Stomach smooth muscle (tissue), 2 donors: ENCODE measurements at regions not wholly inside any gene's neighbourhood (a gene's known extent, or its start where the extent isn't known, plus 50 kb on each side); places are given as distances from the start of the nearest gene placed in this dataset.

Experiments
- H3K27ac ChIP-seq: one replicate; pipeline ENCODE4 v1.7.0; 2013; ENCODE audit warnings: mild to moderate bottlenecking, low read length, inconsistent platforms
- H3K27me3 ChIP-seq, 2 donors: one replicate each; pipeline ENCODE4 v1.7.0; 2013; ENCODE audit warnings: low read length in 2 of 2; ENCODE audit not compliant: insufficient read depth in 2 of 2, control insufficient read depth in 1 of 2
- H3K36me3 ChIP-seq, 2 donors: one replicate each; pipeline ENCODE4 v1.7.0; 2013; ENCODE audit warnings: low read length in 2 of 2; ENCODE audit not compliant: control insufficient read depth in 2 of 2, insufficient read depth in 2 of 2
- H3K4me1 ChIP-seq: one replicate; pipeline ENCODE4 v1.7.0; 2013; ENCODE audit warnings: low read length; ENCODE audit not compliant: control insufficient read depth, insufficient read depth
- H3K4me3 ChIP-seq, 2 donors: one replicate each; pipeline ENCODE4 v1.7.0; 2013; ENCODE audit warnings: low read length in 2 of 2
- H3K9ac ChIP-seq, 2 donors: one replicate each; pipeline ENCODE4 v1.7.0; 2013; ENCODE audit warnings: low read length in 2 of 2, mild to moderate bottlenecking in 1 of 2
- H3K9me3 ChIP-seq, 2 donors: one replicate each; pipeline ENCODE4 v1.7.0; 2013; ENCODE audit warnings: low read length in 2 of 2; ENCODE audit not compliant: control insufficient read depth in 2 of 2
- donor health status: healthy.
- donor health status: Pancreatic carcinoma.

GRCh38 chr2:105595536-105595935 is 149.2 kb upstream of the NCK2 start:
- no peak overlapping the region for H3K4me3 ChIP-seq

GRCh38 chr2:105593221-105593967 is 151.3 kb upstream of the NCK2 start:
- no peaks in the 10 kb centered on the region for H3K27me3 ChIP-seq
- H3K36me3 ChIP-seq, result no peaks in the 10 kb centered on the region
- no peak overlapping the region for H3K4me3 ChIP-seq
- no peaks in the 10 kb centered on the region for H3K4me1 ChIP-seq
- no peak overlapping the region for H3K9ac ChIP-seq
- H3K9me3 ChIP-seq, result peaks cover 0 to 3% of the 10 kb centered on the region in 2 donors
- no peak overlapping the region for H3K27ac ChIP-seq

More at GRCh38 chr2:105595536-105595935, 149.2 kb upstream of the NCK2 start:
- Histone ChIP-seq H3K9ac (no peak overlapping the region), H3K27ac (no peak overlapping the region), H3K4me1 (no peaks in the 10 kb centered on the region), H3K36me3 (no peaks in the 10 kb centered on the region), H3K27me3 (no peaks in the 10 kb centered on the region), H3K9me3 (no peaks in the 10 kb centered on the region)

GRCh38 chr2:105592288-105592687 is 152.4 kb upstream of the NCK2 start:
- Histone ChIP-seq H3K4me1 (no peaks in the 10 kb centered on the region), H3K27ac (no peak overlapping the region), H3K4me3 (no peak overlapping the region), H3K36me3 (no peaks in the 10 kb centered on the region), H3K9me3 (peaks cover 0 to 3% of the 10 kb centered on the region in 2 donors), H3K27me3 (no peaks in the 10 kb centered on the region), H3K9ac (no peak overlapping the region)

- Histone ChIP-seq H3K9me3 (peaks cover 0 to 3% of the 10 kb centered on the region in 2 donors), H3K27me3 (no peaks in the 10 kb centered on the region), H3K27ac (no peak overlapping the region), H3K36me3 (no peaks in the 10 kb centered on the region), H3K4me1 (no peaks in the 10 kb centered on the region), H3K9ac (no peak overlapping the region), H3K4me3 (no peak overlapping the region)
Observed at GRCh38 chr2:105590780-105591660, 153.7 kb upstream of the NCK2 start.

- Histone ChIP-seq H3K9me3 (peaks cover 0 to 3% of the 10 kb centered on the region in 2 donors), H3K4me1 (no peaks in the 10 kb centered on the region), H3K9ac (no peak overlapping the region), H3K4me3 (no peak overlapping the region), H3K36me3 (no peaks in the 10 kb centered on the region), H3K27me3 (no peaks in the 10 kb centered on the region), H3K27ac (no peak overlapping the region)
Observed at GRCh38 chr2:105588581-105588980, 156.1 kb upstream of the NCK2 start.

DNA sequence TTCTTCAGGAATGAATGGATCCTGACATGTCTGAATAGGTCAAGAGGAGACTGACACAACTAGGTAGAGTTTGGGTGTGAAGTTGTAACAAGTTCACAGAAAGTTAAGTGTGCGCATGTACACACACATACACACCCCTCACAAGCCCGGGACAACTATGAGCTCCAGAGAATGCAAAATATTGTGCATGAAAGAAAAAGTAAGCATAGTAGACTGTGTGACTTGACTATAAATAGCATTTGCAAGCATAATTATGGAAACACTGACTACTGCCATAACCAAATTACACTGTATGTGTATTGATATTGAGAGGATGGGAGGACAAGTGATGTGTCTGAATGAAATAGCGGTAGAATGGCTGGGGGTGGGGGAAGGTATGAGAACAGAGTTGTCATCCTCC is 157.1 kb upstream of the NCK2 start:
- Histone ChIP-seq H3K9me3 (peaks cover 0 to 3% of the 10 kb centered on the region in 2 donors), H3K27me3 (no peaks in the 10 kb centered on the region), H3K27ac (no peak overlapping the region), H3K9ac (no peak overlapping the region), H3K36me3 (no peaks in the 10 kb centered on the region), H3K4me1 (no peaks in the 10 kb centered on the region), H3K4me3 (no peak overlapping the region)

GRCh38 chr2:105584435-105585010 is 160.2 kb upstream of the NCK2 start:
- Histone ChIP-seq H3K36me3 (no peaks in the 10 kb centered on the region), H3K9ac (no peak overlapping the region), H3K9me3 (peaks cover 0 to 3% of the 10 kb centered on the region in 2 donors), H3K27me3 (no peaks in the 10 kb centered on the region), H3K4me3 (no peak overlapping the region), H3K4me1 (no peaks in the 10 kb centered on the region), H3K27ac (no peak overlapping the region)

GRCh38 chr2:105582952-105583660 is 161.6 kb upstream of the NCK2 start:
- no peaks in the 10 kb centered on the region for H3K9me3 ChIP-seq
- no peaks in the 10 kb centered on the region for H3K27me3 ChIP-seq
- no peaks in the 10 kb centered on the region for H3K36me3 ChIP-seq
- no peak overlapping the region for H3K27ac ChIP-seq
- H3K4me1 ChIP-seq, result no peaks in the 10 kb centered on the region
- H3K9ac ChIP-seq, result no peak overlapping the region
- no peak overlapping the region for H3K4me3 ChIP-seq

- Histone ChIP-seq H3K4me1 (peaks cover 3% of the 10 kb centered on the region), H3K36me3 (no peaks in the 10 kb centered on the region), H3K9me3 (no peaks in the 10 kb centered on the region), H3K27ac (no peak overlapping the region), H3K4me3 (no peak overlapping the region), H3K9ac (no peak overlapping the region), H3K27me3 (no peaks in the 10 kb centered on the region)
Observed at GRCh38 chr2:105581555-105581944, 163.2 kb upstream of the NCK2 start.

- no peaks in the 10 kb centered on the region for H3K9me3 ChIP-seq
- H3K4me1 ChIP-seq, result peaks cover 5% of the 10 kb centered on the region
- H3K27ac ChIP-seq, result no peak overlapping the region
- no peak overlapping the region for H3K4me3 ChIP-seq
- no peak overlapping the region for H3K9ac ChIP-seq
- no peaks in the 10 kb centered on the region for H3K36me3 ChIP-seq
- H3K27me3 ChIP-seq, result no peaks in the 10 kb centered on the region
Observed at GRCh38 chr2:105580870-105581554, 163.7 kb upstream of the NCK2 start.
